Tibial nerve (tissue), 4 donors: ENCODE measurements at regions not wholly inside any gene's neighbourhood (a gene's known extent, or its start where the extent isn't known, plus 50 kb on each side); places are given as distances from the start of the nearest gene placed in this dataset.
A peak's percentile ranks its signal among the peaks of the same experiment; 100 is the strongest.

ENCODE experiments used
- DNase-seq, 2 donors: peaks; one replicate each; pipeline ENCODE4 v3.0.0-alpha.2; 2019; ENCODE audit warnings: low spot score in 2 of 2
- H3K27ac ChIP-seq, 4 donors: fragments of 200-600 bp; sonication (generic) in 3 of 4; one replicate each; pipeline ENCODE4 v1.5.1; 2017 to 2019; ENCODE audit warnings: mild to moderate bottlenecking in 1 of 4
- H3K27me3 ChIP-seq, 2 donors: fragments of 200-600 bp; sonication (generic) in 1 of 2; one replicate each; pipeline versions ENCODE4 v1.5.1 to v1.6.0; 2017 to 2019
- H3K36me3 ChIP-seq, 3 donors: fragments of 200-600 bp; sonication (generic); one replicate each; pipeline ENCODE4 v1.5.1; 2018 to 2019
- H3K4me1 ChIP-seq, 4 donors: fragments of 200-600 bp; sonication (generic) in 3 of 4; one replicate each; pipeline ENCODE4 v1.5.1; 2017 to 2019
- H3K4me3 ChIP-seq, 4 donors: fragments of 200-600 bp; sonication (generic) in 3 of 4; one replicate each; pipeline ENCODE4 v1.5.1; 2017 to 2019; ENCODE audit warnings: mild to moderate bottlenecking in 1 of 4, moderate library complexity in 1 of 4
- H3K9me3 ChIP-seq, 4 donors: fragments of 200-600 bp; sonication (generic) in 3 of 4; one replicate each; pipeline ENCODE4 v1.5.1; 2017 to 2019
- CTCF ChIP-seq, 5 experiments: fragments of 200-600 bp in 3 of 5; fragments of 450-650 bp in 2 of 5; sonication (generic) in 3 of 5; IDR thresholded peaks; one replicate each; pipeline ENCODE4 v1.5.1; 2016 to 2019; ENCODE audit warnings: antibody characterized with exemption in 5 of 5, mild to moderate bottlenecking in 3 of 5, moderate library complexity in 2 of 5
- EP300 ChIP-seq, 2 donors: sonication (generic); formaldehyde crosslinking; IDR thresholded peaks; one replicate each; pipeline ENCODE4 v1.6.1; 2017; ENCODE audit warnings: antibody characterized with exemption in 2 of 2, mild to moderate bottlenecking in 1 of 2
- POLR2A ChIP-seq, 2 donors: fragments of 450-650 bp; IDR thresholded peaks; one replicate each; pipeline ENCODE4 v1.6.1; 2017; ENCODE audit warnings: antibody characterized with exemption in 2 of 2, mild to moderate bottlenecking in 2 of 2, moderate library complexity in 2 of 2
- WGBS, 2 donors: methylation state at CpG; one replicate each; pipeline ENCODE4 v1.1.5; 2018; 5-methylcytosine and 5-hydroxymethylcytosine counted together

DNA sequence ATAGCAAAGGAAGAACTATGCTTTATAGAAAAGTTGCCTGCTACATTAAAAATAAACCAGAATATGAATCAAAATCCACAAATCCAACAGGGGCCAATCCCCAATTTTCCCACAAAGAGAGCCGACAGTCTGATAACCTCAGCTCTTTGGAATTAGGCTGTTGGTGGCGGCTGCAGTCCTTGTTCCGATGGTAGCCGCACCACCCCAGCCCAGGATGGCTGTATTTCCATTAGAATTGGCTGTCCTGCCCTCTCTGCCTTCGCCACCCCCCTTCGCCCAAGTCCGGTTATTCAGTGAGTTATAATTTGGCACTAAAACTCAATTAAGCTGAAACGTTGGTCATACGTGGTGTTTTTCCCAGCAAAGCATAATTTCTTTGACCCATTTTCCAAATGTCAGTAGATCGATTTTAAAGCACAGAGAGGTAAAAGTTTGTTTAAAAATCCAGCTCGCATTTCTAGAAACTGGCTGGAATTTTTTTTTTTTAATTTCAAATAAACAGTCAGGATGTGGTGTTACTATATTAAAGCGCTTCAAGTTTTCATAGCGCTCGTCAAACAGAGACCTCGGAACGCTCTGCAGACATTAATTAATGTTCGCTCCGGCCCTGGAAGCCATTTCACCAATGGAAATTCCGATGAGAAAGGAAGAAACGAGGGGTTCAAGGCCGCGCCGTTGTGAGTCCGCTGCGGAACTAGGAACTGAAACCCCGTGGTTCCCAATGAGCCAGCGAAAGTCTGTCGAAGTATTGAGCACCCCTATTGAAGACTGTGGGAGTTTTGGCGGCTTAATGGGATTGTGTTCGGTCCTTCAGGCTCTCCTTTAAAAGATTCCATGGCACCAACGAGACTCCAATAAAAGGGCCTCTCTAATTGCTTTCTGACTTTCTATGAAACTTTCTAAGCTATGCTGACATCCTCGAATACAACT is 104.8 kb upstream of the DIO3 start:
- no peaks in the 10 kb centered on the region for H3K36me3 ChIP-seq
- H3K27me3 ChIP-seq, result peaks cover 0 to 58% of the 10 kb centered on the region in 2 donors
- H3K27ac ChIP-seq, result no peak overlapping the region
- no peak for TF ChIP-seq EP300 (IDR thresholded peaks at IDR 0.05)
- TF ChIP-seq POLR2A (IDR thresholded peaks at IDR 0.05), result no peak
- TF ChIP-seq CTCF (IDR thresholded peaks at IDR 0.05), result no peak
- no peak for DNase-seq
- H3K9me3 ChIP-seq, result no peaks in the 10 kb centered on the region
- WGBS, 2 donors, result 28 to 30% methylated on average over 32 of the region's 32 CpGs
- no peak overlapping the region for H3K4me3 ChIP-seq
- H3K4me1 ChIP-seq, result peaks cover 0 to 22% (median 3%) of the 10 kb centered on the region in 4 donors

DNA sequence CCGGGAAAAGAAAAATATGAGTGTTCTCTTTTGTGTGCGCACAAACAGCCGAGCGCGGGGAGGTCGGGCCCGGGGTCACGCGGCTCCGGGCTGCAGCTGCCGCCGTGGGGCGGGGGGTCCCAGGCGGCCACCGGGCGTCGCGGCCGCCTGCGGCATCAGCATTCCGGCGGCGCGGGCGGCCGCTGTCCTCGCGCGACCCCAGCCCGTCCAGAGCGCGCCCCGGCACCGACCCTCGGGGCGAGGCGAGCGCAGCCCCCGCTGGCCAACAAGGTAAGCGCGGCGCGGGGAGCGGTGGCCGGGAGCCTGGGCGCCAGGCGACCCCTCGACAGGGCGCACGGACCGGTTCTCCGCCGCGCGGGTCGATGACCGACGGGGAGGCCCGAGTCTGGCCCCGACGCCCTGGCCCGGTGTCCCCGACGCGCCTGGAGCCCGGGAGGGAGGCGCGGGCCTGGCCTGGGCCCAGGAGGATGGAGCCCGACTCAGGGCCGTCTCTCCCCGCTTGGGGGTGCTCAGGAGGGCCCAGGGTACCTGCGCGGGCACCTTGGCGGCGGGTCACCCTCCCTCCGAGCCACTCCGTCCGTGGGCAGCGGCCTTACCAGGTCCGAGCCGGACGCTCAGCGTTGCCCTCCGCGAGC is 103.9 kb upstream of the DIO3 start:
- no peak for DNase-seq
- Histone ChIP-seq H3K27ac (no peak overlapping the region), H3K27me3 (peaks cover 0 to 62% of the 10 kb centered on the region in 2 donors), H3K9me3 (no peaks in the 10 kb centered on the region), H3K4me1 (peaks cover 0 to 22% (median 3%) of the 10 kb centered on the region in 4 donors), H3K4me3 (no peak overlapping the region), H3K36me3 (no peaks in the 10 kb centered on the region)
- WGBS, 2 donors, result 4 to 6% methylated on average over 30 to 39 of the region's 85 CpGs
- no peak for TF ChIP-seq EP300 (IDR thresholded peaks at IDR 0.05)
- TF ChIP-seq POLR2A (IDR thresholded peaks at IDR 0.05), result no peak
- TF ChIP-seq CTCF (IDR thresholded peaks at IDR 0.05), result no peak

DNA sequence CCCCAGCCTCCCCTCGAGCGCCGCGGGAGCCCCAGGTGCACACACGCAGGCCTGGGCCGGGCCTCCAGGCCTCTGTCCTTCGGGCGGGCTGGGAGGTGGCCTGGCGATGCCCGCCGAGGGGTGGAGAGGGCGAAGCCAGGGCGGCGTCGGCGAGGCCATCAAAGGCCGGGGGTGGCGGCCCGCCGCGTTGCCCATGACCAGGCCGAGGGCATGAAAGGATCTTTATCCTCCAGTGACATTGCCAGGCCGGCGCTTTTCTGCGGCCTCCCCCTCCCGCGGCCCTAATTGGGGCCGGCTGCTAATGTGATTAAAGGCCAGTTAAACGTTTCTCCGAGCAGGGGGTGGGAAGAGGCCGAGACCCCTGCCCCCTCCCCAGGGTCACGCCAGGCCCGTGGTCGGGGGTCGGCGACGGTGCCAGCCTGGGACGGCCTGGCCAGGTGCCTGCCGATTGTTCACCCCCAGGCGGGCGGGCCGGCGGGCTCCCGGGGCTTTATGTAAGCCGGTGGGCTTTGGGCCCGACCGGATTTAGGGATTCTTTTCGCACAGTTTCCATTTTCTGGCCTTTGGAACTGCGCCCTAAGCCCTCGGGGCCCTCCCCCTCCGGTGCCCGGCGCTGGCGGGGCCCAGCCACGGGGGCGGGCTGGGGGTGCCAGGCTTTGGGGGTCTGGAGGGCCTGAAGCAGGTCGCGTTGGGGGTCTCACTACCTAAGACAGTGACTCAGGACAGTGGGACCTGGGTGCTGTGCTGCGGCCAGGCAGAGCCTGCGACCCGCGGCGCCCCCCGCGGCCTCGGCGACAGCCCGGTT is 103.2 kb upstream of the DIO3 start:
- Histone ChIP-seq H3K27me3 (peaks cover 0 to 62% of the 10 kb centered on the region in 2 donors), H3K4me3 (peak overlapping the region in 1 of 4 donors; percentile 25), H3K9me3 (no peaks in the 10 kb centered on the region), H3K27ac (no peak overlapping the region), H3K36me3 (no peaks in the 10 kb centered on the region), H3K4me1 (peaks cover 0 to 22% (median 3%) of the 10 kb centered on the region in 4 donors)
- no peak for DNase-seq
- WGBS, 2 donors, result 6 to 11% methylated on average over 23 to 47 of the region's 68 CpGs
- no peak for TF ChIP-seq POLR2A (IDR thresholded peaks at IDR 0.05)
- no peak for TF ChIP-seq CTCF (IDR thresholded peaks at IDR 0.05)
- no peak for TF ChIP-seq EP300 (IDR thresholded peaks at IDR 0.05)

DNA sequence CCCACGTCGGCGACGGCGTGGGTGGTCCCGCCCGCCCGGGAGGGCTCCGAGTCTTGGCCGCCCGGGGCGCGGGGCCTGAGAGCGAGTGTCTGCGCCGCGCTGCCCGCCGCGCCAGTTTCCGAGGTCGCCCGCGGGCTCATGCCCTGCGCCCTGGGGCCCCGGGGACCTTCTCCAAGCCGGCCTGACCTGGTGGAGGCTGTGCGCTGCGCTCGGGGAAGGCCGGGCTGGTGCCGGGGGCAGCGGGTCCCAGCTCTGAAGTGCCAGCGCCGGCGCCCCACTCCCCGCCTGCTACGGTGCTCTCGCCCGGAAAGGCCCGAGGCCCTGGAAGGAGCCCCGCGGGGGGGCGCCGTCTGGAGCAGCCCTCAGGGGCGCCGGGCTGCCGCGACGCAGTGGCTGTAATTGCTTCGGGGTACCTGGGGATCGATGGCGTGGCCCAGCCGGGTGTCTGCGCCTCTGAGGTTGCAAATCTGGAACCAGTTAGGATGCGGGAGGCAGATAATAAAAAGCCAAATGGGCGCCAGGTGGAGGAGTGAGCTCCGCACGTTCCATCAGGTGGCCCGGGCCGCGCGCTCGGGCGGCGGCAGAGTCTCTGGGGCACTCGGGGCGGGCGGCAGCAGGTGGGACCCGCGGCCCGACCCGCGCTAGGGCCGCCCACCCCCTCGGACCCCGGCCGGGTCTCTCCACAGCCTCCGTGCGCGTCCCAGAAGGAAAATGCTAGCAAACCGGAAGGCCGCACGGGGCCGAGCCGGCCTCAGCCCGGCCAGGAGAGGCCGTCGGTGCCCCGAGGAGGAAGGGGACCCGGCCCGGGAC is 102.3 kb upstream of the DIO3 start:
- WGBS, 2 donors, result 3 to 5% methylated on average over 46 to 67 of the region's 92 CpGs
- no peak for DNase-seq
- Histone ChIP-seq H3K36me3 (no peaks in the 10 kb centered on the region), H3K9me3 (no peaks in the 10 kb centered on the region), H3K27ac (no peak overlapping the region), H3K4me3 (peak overlapping the region in 1 of 4 donors; percentile 25), H3K27me3 (peaks cover 0 to 62% of the 10 kb centered on the region in 2 donors), H3K4me1 (peaks cover 0 to 22% (median 3%) of the 10 kb centered on the region in 4 donors)
- TF ChIP-seq EP300 (IDR thresholded peaks at IDR 0.05) (no peak), CTCF (IDR thresholded peaks at IDR 0.05) (no peak), POLR2A (IDR thresholded peaks at IDR 0.05) (no peak)
